ENCODE measurements at regions not wholly inside any gene's neighbourhood (a gene's known extent, or its start where the extent isn't known, plus 50 kb on each side); places are given as distances from the start of the nearest gene placed in this dataset.

DNA sequence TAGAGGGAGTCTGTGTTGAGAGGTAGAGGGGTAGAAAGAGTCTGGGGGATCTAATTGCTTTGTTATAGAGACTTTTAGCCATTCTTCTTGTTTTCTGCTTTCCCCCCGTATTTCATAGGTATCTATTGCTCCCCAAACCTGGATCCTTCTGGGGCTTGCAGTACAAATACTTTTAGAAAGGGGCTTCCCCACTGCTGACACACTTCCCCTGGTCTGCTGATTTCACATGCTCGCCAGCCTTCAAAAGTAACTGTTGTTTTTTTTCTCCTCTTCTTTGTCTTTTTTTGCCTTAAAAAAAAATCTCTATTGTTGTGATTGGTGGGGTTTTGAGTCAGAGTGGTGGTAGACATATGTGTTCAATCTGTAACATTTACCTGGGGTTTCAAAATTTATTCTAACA lies 300.6 kb upstream of the AZI2 start:
- no peak for DNase-seq

DNA sequence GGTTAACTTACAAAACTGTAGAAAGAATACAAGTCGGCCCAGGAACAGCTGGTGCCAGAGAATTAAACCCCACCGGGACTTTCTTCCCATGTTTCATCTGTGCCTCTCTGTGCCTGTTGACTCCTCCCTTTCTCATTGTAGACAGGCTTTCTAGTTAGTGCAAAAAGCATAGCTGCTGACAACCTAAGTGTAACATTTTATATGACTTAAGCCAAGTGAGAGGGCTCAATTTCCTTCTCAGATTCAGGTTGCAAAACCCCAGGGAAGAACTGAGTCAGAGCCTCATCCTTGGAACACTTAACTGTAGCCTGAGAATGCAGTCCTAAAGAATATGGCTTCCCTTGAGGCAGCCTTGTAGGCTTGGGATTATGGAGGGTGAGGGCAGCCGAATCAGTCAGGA lies 302.5 kb upstream of the AZI2 start:
- DNase-seq: peak; percentile 33

DNA sequence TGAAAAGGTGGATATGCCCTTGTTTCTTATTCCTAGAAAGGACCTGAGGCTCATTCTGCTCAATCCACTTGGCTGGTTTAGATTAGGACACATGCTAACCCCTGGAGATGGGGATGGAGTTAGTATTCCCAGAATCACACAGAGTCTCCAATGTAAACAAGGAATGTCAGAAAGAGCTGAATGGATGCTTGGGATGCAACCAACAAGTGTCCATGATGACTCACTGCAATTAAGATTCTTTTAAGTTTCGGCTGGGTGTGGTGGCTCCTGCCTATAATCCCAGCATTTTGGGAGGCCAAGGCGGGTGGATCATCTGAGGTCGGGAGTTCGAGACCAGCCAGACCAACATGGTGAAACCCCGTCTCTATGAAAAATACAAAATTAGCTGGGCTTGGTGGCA lies 315.5 kb upstream of the AZI2 start:
- no peak for DNase-seq

DNA sequence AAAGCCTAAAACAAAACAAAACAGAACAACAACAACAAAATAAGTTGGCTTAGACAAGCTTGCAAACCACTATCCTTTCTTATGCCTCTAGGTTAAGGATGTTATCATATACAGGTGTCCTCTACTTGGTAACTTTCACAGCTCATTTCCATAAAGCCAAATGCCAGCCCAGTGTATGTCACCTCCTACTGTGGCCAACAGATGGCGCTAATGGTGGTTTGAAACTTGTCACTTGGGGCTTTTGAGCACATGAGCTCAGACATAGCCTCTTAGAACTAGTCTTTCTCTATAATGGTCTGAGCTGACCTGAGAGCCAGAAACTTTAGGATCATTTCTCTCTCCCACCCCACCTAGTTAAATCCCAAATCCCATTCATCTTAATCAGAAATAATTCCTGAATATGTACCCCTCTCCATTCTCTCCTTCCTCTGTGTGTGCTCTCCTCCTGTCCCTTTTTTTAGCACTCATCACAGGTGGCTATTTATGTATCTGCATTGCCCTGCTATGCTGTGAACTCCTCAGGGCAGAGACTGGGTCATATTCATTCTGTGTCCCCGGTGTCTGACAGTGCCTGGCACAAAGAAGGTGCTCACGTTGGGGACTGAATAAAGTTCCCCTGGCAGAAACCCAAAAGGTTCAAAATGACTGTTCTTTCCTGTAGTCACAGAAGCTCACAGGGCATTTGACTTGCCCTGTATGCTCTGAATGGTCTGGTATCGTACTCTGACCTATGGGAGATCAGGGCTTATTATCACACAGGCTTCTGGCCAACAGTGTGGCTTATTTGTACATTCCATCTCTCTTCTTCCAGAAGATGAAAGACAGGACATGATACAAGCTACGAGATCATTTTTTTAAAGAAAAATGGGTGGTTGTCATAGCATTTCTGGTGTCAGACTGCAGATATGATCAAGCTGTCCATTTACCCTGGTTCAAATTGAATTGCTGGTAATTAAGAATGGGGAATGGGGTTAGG lies 319.3 kb upstream of the AZI2 start:
- peak; percentile 84 for DNase-seq

DNA sequence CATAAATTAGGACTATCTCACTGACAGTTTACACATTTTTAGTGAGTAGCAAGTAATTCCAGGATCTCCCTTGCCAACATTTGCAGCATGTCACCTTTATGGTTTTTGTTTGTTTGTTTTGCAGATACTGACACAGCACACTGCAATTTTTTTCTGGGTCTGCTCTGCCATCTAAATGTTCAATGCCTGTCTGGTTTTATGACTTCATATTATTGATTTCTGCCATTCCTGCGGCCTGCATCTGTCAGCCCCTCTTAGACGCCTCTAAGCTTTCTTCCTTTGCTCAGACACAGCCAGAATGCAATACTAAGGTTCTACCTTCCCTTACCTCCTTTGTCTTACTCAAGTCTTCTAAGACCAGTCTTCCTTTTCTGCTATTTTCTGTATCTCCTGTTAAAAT lies 321.2 kb upstream of the AZI2 start:
- DNase-seq: peak; percentile 29

DNA sequence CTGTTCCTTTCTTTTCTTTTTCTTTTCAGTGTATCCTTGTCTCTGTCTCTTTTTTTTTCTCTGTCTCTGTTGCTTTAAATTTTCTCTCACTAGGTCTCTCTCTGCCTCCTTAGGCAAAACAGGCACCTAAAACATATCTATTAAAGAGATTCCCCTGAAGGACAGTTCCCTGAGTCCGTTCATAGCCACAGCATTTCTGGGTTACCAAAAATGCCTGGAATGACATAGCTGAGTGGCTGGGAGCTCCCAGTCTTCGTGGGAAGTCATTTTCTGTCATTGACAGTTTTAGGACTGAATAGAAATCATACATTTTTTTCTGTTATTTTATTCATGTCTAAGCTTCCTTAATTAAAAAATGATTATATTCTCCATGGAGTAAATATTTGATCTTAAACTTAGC lies 323.8 kb upstream of the AZI2 start:
- DNase-seq: no peak

DNA sequence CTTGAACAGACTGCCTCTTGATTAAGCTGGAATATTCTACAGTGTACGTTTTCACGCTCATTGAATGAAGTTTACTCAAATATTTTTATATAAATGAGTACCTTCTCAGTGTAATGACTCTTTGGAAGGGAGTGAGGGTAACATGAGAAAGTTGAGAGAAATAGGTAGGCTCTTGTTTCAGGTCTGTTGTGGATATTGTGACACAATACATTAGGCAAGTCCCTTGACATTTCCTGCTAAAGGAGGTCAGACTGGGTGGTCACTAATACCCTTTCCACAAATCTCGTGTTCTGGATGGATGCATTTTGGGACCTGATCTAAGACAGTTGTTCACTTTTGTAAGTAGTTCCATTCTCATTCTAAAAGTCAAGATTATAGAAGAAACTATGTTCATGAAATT lies 324.8 kb upstream of the AZI2 start:
- no peak for DNase-seq

DNA sequence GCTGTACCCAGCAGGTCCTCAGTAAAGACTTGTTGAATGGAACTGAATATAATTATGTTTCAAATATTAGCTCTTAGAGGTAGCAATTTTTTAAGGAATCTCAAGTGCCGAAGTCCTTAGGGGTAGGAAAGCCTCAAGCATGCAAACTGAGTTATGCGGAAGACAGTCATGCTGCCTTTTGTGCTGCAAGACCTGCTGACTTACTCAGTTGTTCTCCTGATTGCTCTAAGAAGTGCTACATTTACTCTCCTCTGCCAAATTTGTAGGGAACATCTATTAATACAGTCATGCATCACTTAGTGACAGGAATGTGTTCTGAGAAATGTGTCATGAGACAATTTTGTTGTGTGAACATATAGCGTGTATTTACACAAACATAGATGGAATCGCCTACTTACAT lies 325.6 kb upstream of the AZI2 start:
- DNase-seq: no peak

DNA sequence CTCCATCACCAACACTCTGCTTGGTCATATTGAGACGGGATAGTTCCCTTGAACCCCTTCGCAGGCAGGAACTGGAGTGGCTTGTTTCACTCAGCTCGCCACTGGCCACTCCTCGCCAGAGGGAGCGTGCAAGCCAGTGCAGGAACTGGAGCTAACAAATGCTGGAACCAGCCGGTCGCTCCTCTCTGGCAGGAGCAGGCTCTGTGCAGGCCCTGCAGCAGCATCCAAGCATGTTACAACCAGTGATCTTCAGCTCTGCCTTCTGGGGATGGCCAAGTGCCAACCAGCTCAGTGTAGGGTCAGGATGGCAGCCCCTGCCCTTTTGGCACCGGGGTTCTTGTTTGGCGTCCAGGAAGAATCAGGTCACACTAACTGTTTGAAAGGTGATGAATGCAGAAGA lies 329.0 kb upstream of the AZI2 start:
- DNase-seq: no peak

DNA sequence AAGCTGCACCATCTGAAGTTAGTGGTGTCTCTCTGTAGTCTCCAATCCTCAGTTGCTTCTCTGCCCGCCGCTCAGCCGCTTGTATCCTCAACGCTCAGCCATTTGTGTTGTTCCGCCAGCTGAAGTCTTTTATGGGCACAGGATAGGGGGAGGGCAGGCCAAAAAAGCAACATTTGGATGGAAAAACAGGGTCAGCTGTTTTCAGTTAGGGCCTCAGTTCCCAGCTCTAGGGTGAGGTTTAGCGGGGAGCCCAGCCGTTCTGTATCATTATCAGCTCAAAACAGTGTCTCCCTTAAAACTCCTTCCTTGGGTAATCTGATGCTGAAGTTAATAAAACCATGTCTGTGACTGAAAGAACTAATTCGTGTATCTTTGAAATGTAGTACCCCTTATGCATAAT lies 329.5 kb upstream of the AZI2 start:
- no peak for DNase-seq

DNA sequence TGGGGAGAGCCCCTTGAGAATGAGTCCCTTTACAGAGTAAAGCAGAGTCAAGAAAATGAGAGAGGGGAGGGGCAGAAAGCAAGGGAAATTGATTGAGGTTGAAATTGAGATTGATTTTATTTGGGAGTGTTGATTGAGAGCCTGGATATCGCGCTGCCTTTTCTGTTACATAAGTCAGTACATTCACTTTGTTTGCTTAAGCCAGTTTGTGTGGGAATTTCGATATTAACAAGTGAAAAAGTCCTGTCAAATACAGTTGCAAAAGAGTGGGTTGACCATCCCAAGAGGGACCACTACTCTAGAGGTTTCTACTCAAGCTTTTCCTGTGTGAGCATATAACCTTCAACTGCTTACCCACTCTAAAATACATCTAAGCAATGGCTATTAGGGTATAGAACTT lies 331.4 kb upstream of the AZI2 start:
- no peak for DNase-seq

DNA sequence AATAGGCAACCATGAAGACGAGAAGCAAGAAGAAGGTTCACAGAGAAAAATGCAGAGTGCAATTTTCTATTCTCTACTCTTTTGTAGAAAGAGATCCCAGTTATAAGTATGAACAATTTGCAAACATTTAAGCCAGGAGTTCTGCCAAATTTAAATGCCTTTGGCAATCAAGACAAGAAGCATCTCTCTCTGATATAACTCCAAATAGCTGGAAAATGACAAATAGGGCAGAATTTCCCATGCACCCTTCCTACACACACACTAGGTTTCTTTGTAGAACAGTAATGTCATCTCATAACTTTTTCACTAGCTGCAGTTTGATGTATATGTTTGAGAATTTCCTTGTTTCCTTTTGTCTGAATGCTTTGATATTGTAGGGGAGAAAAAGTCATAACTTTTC lies 333.5 kb upstream of the AZI2 start:
- DNase-seq: no peak

DNA sequence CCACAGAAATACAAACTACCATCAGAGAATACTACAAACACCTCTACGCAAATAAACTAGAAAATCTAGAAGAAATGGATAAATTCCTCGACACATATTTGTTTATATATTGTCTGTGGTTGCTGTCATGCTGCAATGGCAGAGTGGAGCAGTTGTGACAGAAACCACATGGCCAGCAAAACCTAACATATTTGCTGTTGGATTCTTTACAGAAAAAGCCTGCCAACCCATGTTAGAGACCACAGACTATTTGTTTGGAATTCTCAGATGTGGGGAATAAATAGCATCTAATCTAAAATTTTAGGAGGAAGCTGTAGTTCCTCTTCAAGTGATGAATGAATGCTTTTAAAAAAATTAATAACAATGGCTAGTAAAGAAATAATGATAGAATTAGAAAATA lies 341.6 kb upstream of the AZI2 start:
- no peak for DNase-seq

DNA sequence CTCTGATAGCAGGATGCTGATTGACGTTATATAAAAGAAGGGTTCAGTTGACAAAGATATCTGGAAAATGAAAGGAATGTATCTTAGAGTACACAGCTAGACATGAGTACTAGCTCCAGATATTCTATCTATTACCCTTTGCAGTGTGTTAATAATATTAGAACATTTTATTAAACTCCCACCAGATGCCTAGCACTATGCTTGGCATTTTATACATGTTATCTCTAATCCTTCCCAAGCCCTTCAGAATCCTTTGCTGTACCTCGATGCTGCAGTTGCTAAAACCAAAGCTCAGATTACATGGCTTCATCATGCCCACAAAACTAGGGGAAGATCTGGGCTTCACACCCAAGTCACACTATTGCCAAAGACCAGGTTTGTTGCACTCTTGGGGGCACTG lies 350.1 kb upstream of the AZI2 start:
- no peak for DNase-seq

DNA sequence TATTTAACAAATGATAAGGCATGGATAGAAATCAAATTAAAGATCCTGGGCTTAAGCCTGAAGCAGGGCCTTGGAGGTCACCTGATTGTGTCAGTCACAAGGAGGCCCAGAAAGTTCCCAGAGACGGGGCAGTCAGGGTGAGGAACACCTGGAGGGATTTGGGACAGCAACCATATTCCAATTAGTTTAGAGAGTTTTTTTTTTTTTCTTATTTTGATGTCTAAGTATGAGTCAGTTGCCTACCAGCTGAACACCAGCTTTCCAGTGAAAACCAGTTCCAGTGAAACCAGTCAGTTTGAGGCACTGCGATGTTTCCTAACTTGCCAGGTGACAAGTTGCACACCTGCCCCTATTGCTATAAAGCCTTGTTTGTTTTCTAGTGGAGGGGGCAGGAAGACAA lies 350.7 kb upstream of the AZI2 start:
- no peak for DNase-seq

DNA sequence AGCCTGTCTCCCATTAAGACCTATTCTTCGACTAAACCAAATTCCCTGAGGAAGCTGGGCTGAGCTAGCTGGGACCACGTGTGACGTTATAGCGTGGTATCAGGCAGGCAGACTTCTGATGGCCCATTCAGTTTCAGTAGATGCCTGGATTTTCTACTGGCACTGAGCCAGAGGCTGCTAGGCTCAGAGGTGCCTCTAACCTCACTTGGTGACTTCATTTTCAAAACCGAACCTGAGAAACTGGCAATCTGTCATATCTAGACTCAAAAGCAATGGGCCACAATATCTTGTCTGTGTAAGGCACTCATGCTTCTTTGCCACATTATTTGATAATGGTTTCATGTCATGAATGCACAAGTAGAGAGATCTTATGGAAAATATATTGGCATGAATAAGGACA lies 352.1 kb upstream of the AZI2 start:
- no peak for DNase-seq

DNA sequence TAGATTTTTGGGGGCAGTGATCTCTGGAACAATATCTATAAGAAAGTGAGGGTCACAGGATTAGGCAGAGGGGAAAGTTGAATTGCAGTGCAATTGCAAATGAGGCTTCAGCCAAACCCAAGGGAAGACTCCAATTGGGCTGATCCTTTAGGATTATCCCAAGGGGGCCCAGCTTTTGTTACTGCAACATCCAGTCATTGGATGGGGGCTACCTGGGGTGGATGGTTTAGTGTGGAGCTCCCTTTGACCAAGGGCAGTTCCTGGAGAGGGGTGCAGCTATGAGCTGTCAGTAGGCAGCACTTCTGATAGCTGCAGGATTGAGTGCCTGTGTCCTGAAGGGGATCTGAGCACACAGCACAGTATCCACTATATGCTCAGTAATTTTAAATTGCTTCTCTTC lies 355.2 kb upstream of the AZI2 start:
- no peak for DNase-seq

DNA sequence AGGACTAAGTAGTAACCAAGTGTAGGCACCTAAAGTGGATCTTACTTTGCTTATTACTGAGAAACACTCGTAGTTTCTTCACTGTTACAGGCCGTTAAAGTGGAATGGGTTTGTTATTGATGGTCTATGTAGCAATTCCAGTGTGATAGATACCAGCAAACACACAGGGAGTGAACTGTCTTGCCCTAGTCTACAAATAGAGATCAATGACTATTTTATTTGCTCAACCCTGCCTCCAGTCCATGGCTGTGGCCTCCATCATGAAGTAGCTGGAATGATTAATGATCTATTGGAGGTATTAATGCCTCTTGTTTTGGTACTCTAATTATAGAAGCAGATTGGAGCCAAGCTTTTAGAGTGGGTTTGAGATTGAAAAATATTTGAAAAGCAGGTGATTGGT lies 362.7 kb upstream of the AZI2 start:
- DNase-seq: no peak

DNA sequence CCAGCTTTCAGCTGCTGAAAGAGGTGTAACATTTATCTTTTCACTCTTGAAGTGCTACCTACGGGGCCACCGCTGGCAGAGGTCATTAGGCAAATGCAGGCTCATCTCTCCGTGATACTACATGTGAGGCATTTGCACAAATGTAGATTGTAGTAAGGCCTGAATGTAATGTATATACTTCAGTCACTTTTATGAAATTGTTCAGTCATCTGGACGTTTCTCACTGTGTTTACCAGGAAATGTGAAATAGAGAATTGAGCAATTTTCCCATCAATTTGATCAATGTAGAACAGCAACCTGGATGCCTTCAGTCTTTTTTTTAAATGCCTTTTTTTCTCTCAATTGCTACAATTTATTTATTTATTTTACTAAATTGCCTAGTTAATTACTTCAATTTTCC lies 368.3 kb upstream of the AZI2 start:
- DNase-seq: peak; percentile 15

DNA sequence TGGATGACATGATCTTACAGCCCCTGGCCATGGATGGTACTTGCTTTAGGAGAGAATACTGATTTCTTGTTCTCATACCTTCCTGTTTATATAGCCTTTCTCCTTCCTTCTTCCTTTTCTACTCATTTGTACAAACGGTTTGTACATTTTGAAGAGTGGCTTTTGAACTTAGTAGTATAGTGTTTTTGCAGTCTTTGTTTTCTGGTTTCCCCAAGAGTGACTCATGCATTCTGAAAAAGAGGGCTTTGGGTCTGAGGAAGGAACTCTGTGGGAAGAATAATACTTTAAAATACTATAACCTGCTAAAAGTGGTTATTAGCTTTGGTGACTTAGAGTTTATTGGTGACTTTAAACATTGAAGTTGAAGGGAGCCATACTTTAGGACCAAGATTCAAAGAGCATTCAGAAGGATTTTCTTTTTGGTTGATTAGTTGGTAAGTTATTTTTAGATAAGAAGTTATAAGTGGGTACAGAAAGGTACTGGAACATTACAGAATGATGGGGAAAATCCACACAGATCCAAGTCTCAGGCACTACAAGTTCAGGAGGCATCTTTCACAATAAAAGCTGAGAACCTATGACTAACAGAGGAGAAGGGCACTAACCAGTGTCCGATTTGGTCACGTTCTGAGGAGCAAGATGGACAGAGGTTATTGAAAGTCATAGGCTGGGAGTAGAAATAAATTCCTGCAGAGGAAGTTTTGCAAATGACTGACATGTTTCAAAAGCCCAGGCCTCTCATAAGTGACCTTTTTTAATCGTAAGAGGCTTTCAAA lies 369.6 kb upstream of the AZI2 start:
- no peak for DNase-seq

DNA sequence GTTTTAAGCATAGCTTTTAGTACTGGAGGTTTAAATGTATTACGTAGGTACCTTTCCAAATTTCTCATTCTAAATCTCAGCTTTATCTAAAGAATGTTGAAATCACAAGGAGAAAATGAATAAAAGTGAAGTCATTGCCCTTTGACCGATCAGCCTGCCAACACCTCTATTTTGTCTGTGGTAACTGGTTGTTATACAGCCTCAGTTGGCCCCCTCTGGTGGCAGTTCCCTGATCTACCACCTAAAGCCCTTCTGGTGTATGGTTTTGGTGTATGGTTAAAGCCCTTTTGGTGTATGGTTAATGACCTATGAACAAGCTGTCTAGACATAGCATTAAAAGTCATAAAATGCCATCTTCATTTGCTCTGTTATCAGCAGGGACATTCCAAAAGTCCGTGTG lies 378.2 kb upstream of the AZI2 start:
- DNase-seq: no peak

DNA sequence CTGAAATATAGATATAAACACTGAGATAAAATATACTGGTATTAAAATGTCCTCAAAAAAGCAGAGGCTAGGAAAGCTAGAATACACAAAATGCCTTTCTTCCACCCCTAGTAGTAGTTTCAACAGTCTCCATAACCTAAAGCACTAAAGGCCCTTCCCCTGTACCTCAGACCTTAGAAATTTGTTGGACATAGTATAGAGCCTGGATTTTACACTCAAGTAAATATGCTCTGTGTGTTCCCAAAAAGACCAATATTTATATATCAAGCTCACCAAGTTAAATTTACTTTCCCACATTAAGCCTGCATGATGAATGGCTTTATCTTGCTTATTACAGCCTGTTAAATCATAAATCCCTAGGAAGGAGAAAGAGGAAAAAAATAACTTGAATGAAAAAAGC lies 378.7 kb upstream of the AZI2 start:
- DNase-seq: no peak

DNA sequence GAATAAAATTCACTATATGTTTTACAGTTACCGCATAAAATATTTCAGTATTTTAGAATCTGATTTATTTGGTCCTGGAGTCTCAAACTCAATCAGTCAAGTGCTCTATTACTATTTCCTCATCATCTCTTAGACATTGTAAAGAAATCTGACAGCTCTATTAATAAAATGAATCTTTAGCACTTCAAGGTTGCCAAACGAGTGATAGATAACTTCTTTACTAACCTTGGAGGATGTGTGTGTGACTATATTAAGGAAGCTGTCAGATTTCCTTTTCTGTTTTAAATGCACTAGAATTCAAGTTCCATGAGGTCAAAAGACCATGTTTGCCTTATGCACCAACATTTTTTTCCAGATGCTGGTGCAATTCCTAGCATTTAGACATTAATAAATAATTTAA lies 389.8 kb upstream of the AZI2 start:
- no peak for DNase-seq

DNA sequence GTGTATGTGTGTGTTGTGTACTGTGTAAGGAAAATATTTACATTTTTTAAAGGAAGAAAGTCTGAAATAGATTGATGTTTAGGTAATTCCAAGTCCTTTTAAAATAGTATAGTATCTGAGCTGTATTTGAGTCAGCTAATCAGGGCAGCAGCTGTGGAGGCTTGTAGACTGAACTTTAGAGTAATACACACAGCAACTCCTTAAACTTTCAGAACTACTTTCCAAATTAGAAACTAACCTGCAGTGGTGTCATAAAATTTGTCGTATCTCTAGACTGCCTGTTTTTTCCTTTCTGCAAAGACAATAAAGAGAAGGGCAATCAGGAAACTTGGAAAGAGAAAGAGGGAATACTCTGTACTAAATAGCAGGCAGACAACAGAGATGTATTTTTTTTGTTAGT lies 391.0 kb upstream of the AZI2 start:
- DNase-seq: no peak
